ENCODE measurements at regions not wholly inside any gene's neighbourhood (a gene's known extent, or its start where the extent isn't known, plus 50 kb on each side); places are given as distances from the start of the nearest gene placed in this dataset.
A peak's percentile ranks its signal among the peaks of the same experiment; 100 is the strongest.
"Not testable (repeated sequence)": the region's sequence is repeated elsewhere in the genome, so short reads cannot be mapped to it uniquely, and the experiment has no call there.

GRCh38 chr13:59374691-59375090 lies 789.0 kb downstream of the DIAPH3 start:
- Mint-ChIP-seq H3K4me3 (no peak overlapping the region), H3K4me1 (ENCODE audit: low read depth) (no peaks in the 10 kb centered on the region), H3K36me3 (ENCODE audit: insufficient read depth in 2 of 2) (peaks cover 0 to 4% of the 10 kb centered on the region in 2 donors), H3K9me3 (peaks cover 0 to 3% of the 10 kb centered on the region in 2 donors), H3K27me3 (ENCODE audit: low read depth) (no peaks in the 10 kb centered on the region), H3K27ac (no peak overlapping the region)
- DNase-seq (no peak), ATAC-seq (replicated peaks in 1 of 2) (no peak)

DNA sequence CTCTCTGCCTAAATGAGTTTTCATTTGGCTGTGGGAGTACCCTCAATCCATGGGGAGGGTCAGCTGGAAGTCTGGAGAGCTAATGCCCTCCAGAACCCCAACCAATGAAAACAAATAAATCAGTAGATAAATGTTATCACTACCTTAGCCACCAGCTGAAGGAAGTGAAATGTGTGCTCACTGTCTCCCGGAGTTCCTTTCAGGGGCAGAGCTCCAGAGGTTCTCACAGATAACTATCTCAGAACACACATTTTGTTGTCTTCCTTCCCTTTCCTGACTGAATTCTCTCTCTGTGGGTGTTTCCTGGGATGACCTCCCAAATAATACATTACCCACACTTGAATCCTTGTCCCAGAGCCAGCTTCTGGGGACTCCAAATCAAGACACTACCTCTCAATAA lies 779.6 kb downstream of the DIAPH3 start:
- H3K27ac Mint-ChIP-seq = no peak overlapping the region
- H3K9me3 Mint-ChIP-seq = peaks cover 4 to 6% of the 10 kb centered on the region in 2 donors
- no peak overlapping the region for H3K4me3 Mint-ChIP-seq
- H3K27me3 Mint-ChIP-seq (ENCODE audit: low read depth) = peaks cover 8% of the 10 kb centered on the region
- ATAC-seq (replicated peaks in 1 of 2) = no peak
- no peaks in the 10 kb centered on the region for H3K4me1 Mint-ChIP-seq (ENCODE audit: low read depth)
- DNase-seq = no peak
- H3K36me3 Mint-ChIP-seq (ENCODE audit: insufficient read depth in 2 of 2) = no peaks in the 10 kb centered on the region

- peaks cover 2 to 4% of the 10 kb centered on the region in 2 donors for H3K9me3 Mint-ChIP-seq
- H3K27me3 Mint-ChIP-seq (ENCODE audit: low read depth) = no peaks in the 10 kb centered on the region
- H3K36me3 Mint-ChIP-seq (ENCODE audit: insufficient read depth in 2 of 2) = no peaks in the 10 kb centered on the region
- no peak overlapping the region for H3K4me3 Mint-ChIP-seq
- DNase-seq (peak; percentile 55 to 61), ATAC-seq (replicated peaks in 1 of 2) (peak; percentile 85 to 90)
- no peaks in the 10 kb centered on the region for H3K4me1 Mint-ChIP-seq (ENCODE audit: low read depth)
- no peak overlapping the region for H3K27ac Mint-ChIP-seq
Observed at GRCh38 chr13:59391696-59392095, 772.0 kb downstream of the DIAPH3 start.

- DNase-seq = no peak
- Mint-ChIP-seq H3K4me1 (ENCODE audit: low read depth) (no peaks in the 10 kb centered on the region), H3K4me3 (no peak overlapping the region), H3K27ac (no peak overlapping the region), H3K36me3 (ENCODE audit: insufficient read depth in 2 of 2) (no peaks in the 10 kb centered on the region), H3K27me3 (ENCODE audit: low read depth) (no peaks in the 10 kb centered on the region), H3K9me3 (peaks cover under 1 to 4% of the 10 kb centered on the region in 2 donors)
- ATAC-seq (replicated peaks in 1 of 2) = no peak
Observed at GRCh38 chr13:59392328-59392727, 771.4 kb downstream of the DIAPH3 start.

DNA sequence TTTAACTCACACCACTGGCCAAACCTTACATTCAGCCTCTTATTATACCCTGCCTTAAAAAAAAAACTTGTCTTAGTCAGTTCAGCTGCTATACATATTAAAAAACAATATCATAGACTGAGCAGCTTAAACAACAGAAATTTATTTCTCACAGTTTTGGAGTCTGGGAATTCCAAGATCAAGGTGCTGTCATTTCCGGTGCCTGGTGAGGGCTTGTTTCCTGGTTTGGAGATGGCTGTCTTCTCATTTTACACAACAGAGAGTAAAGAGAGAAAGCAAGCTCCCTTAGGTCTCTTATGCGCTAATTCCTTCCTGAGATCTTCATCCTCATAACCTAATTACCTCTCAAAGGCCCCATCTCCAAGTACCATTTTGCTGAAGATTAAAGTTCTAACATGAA lies 769.2 kb downstream of the DIAPH3 start:
- no peaks in the 10 kb centered on the region for H3K4me1 Mint-ChIP-seq (ENCODE audit: low read depth)
- no peaks in the 10 kb centered on the region for H3K27me3 Mint-ChIP-seq (ENCODE audit: low read depth)
- no peaks in the 10 kb centered on the region for H3K36me3 Mint-ChIP-seq (ENCODE audit: insufficient read depth in 2 of 2)
- no peak overlapping the region for H3K27ac Mint-ChIP-seq
- ATAC-seq (replicated peaks in 1 of 2) (no peak), DNase-seq (no peak)
- peaks cover 0 to 1% of the 10 kb centered on the region in 2 donors for H3K9me3 Mint-ChIP-seq
- H3K4me3 Mint-ChIP-seq = no peak overlapping the region

DNA sequence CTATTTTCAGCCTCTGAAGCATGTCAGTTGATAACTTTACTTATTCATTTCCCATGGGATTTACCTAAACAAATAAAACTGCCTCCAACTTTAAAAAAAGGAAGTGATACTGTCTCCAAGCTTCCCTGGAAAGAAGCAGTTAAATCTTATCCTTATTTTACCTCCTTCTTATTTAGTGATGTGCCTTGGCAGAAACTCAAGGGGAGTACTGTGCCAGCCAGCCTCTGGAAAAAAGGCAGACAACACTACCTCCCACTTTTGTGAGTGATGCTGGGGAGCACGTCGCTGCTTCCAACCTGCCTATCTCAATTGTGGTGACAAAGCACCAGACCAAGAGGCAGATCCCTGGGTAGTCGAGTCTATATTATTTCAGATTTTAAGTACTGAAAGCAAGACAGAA lies 765.6 kb downstream of the DIAPH3 start:
- DNase-seq (no peak), ATAC-seq (replicated peaks in 1 of 2) (no peak)
- Mint-ChIP-seq H3K27ac (no peak overlapping the region), H3K36me3 (ENCODE audit: insufficient read depth in 2 of 2) (no peaks in the 10 kb centered on the region), H3K27me3 (ENCODE audit: low read depth) (no peaks in the 10 kb centered on the region), H3K4me3 (no peak overlapping the region), H3K4me1 (ENCODE audit: low read depth) (no peaks in the 10 kb centered on the region), H3K9me3 (peaks cover 1 to 2% of the 10 kb centered on the region in 2 donors)

- Mint-ChIP-seq H3K27ac (no peak overlapping the region), H3K4me3 (no peak overlapping the region), H3K36me3 (ENCODE audit: insufficient read depth in 2 of 2) (no peaks in the 10 kb centered on the region), H3K4me1 (ENCODE audit: low read depth) (no peaks in the 10 kb centered on the region), H3K27me3 (ENCODE audit: low read depth) (no peaks in the 10 kb centered on the region), H3K9me3 (peaks cover 1 to 2% of the 10 kb centered on the region in 2 donors)
- DNase-seq = no peak
- ATAC-seq (replicated peaks in 1 of 2) = no peak
Observed at GRCh38 chr13:59398661-59399060, 765.1 kb downstream of the DIAPH3 start.

- no peak for DNase-seq
- Mint-ChIP-seq H3K27ac (no peak overlapping the region), H3K27me3 (ENCODE audit: low read depth) (no peaks in the 10 kb centered on the region), H3K4me1 (ENCODE audit: low read depth) (no peaks in the 10 kb centered on the region), H3K9me3 (peaks cover 1 to 2% of the 10 kb centered on the region in 2 donors), H3K36me3 (ENCODE audit: insufficient read depth in 2 of 2) (peaks cover 0 to 2% of the 10 kb centered on the region in 2 donors), H3K4me3 (no peak overlapping the region)
- no peak for ATAC-seq (replicated peaks in 1 of 2)
Observed at GRCh38 chr13:59399513-59399912, 764.2 kb downstream of the DIAPH3 start.

DNA sequence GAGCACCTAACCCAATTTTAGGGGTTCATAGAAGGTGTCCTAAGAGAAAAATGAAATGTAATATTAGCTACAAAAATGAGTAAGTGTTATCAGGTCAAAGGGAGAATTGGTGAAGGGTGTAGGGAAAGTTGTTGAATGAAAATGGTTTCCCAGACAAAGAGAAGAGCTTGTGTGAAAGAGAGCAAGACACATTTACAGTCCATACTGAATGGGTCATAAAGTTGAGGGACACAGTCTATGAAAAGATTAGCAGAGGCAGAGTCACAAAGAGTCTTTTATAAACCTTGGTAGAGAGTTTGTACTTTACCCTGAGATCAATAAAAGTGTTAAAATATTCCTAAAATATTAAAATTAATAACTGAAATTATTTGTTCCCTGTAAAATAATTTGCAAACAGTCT lies 759.4 kb downstream of the DIAPH3 start:
- H3K27ac Mint-ChIP-seq = no peak overlapping the region
- H3K36me3 Mint-ChIP-seq (ENCODE audit: insufficient read depth in 2 of 2) = peaks cover 6 to 19% of the 10 kb centered on the region in 2 donors
- H3K27me3 Mint-ChIP-seq (ENCODE audit: low read depth) = no peaks in the 10 kb centered on the region
- no peaks in the 10 kb centered on the region for H3K4me1 Mint-ChIP-seq (ENCODE audit: low read depth)
- H3K4me3 Mint-ChIP-seq = no peak overlapping the region
- no peak for ATAC-seq (replicated peaks in 1 of 2)
- DNase-seq = no peak
- H3K9me3 Mint-ChIP-seq = peaks cover 12 to 19% of the 10 kb centered on the region in 2 donors

- not testable (repeated sequence) for H3K4me1 Mint-ChIP-seq (ENCODE audit: low read depth); H3K4me3 Mint-ChIP-seq; H3K27me3 Mint-ChIP-seq (ENCODE audit: low read depth); DNase-seq; ATAC-seq (replicated peaks in 1 of 2); H3K27ac Mint-ChIP-seq
- H3K9me3 Mint-ChIP-seq = peaks cover 17 to 19% of the 10 kb centered on the region in 2 donors
- peaks cover 6 to 19% of the 10 kb centered on the region in 2 donors for H3K36me3 Mint-ChIP-seq (ENCODE audit: insufficient read depth in 2 of 2)
Observed at GRCh38 chr13:59407251-59407650, 756.5 kb downstream of the DIAPH3 start.

DNA sequence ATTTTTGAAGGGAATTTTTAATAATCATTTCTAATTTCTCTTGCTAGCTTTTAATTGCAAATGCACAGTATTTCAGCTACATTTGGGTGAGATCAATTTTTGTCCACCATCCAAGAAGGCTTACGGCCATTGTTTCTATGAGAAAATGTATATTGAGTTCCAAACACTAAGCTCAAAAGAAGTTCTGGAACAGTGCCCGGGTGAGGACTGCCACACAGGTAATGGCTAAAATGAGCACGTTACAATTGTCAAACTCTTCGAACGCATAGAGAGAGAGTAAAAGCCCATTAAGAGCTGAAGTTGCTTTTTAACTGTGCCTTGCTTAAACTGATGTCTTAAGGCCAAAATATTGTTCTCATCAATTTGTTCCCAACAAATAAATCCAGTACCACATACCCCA lies 755.0 kb downstream of the DIAPH3 start:
- Mint-ChIP-seq H3K27ac (no peak overlapping the region), H3K27me3 (ENCODE audit: low read depth) (no peaks in the 10 kb centered on the region), H3K4me1 (ENCODE audit: low read depth) (no peaks in the 10 kb centered on the region), H3K9me3 (peaks cover 17% of the 10 kb centered on the region in 2 donors), H3K4me3 (no peak overlapping the region), H3K36me3 (ENCODE audit: insufficient read depth in 2 of 2) (peaks cover 6 to 19% of the 10 kb centered on the region in 2 donors)
- DNase-seq (no peak), ATAC-seq (replicated peaks in 1 of 2) (no peak)

DNA sequence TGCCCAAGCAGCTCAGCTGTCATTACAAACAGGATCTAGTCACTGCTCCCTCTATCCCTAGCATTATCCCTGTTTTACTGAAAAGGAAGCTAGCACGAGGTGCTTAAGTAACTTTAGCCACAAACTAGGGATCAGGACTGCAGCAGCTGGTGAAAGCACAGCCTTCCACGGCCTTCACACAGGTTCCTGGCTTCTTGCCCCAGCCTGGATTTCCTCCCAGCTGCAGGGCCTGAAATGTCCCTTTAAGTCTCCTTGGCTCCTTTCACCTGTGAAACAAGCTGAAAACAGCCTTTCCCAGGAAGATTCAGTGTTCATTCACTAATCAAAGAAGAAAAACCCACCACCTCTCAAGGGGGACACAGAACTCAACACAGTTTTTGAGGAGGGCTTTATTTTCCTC lies 754.5 kb downstream of the DIAPH3 start:
- no peaks in the 10 kb centered on the region for H3K4me1 Mint-ChIP-seq (ENCODE audit: low read depth)
- no peaks in the 10 kb centered on the region for H3K27me3 Mint-ChIP-seq (ENCODE audit: low read depth)
- peaks cover 17% of the 10 kb centered on the region in 2 donors for H3K9me3 Mint-ChIP-seq
- peaks cover 6 to 18% of the 10 kb centered on the region in 2 donors for H3K36me3 Mint-ChIP-seq (ENCODE audit: insufficient read depth in 2 of 2)
- DNase-seq = no peak
- no peak for ATAC-seq (replicated peaks in 1 of 2)
- H3K4me3 Mint-ChIP-seq = no peak overlapping the region
- no peak overlapping the region for H3K27ac Mint-ChIP-seq

DNA sequence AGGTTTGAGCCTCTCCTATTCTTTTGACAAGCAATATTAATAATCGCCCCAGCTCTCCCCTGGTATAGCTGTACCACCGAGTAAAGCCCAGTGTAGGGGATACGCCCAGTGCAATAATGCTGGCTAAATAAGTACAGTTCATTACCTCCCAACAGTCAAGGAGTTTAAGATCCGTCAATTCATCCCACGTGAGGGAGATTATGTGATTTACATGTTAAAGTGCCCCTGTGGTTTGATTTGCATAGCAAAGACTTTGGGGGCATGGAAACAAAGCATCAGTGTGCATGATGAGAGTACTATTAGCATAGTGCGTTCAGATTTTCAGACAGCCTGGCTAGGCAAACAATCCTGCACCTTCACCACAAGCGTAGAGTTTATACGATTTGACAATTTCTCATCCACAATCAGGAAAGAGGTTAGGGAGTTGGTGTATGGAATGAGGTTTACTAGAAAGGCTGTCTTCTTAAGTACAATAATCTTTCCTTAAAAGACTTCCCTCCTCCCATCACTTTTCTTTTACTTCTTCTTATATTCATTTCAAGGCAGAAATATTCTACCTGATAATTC lies 754.0 kb downstream of the DIAPH3 start:
- H3K9me3 Mint-ChIP-seq = peaks cover 17% of the 10 kb centered on the region in 2 donors

GRCh38 chr13:59413126-59413525 lies 750.6 kb downstream of the DIAPH3 start:
- Mint-ChIP-seq H3K27me3 (ENCODE audit: low read depth) (no peaks in the 10 kb centered on the region), H3K4me1 (ENCODE audit: low read depth) (no peaks in the 10 kb centered on the region), H3K9me3 (peaks cover 0 to 5% of the 10 kb centered on the region in 2 donors), H3K4me3 (no peak overlapping the region), H3K36me3 (ENCODE audit: insufficient read depth in 2 of 2) (no peaks in the 10 kb centered on the region), H3K27ac (no peak overlapping the region)
- DNase-seq (no peak), ATAC-seq (replicated peaks in 1 of 2) (no peak)

More for the DNA sequence above, 754.0 kb downstream of the DIAPH3 start:
- no peaks in the 10 kb centered on the region for H3K27me3 Mint-ChIP-seq (ENCODE audit: low read depth)
- DNase-seq (no peak), ATAC-seq (replicated peaks in 1 of 2) (no peak)
- H3K4me1 Mint-ChIP-seq (ENCODE audit: low read depth) = no peaks in the 10 kb centered on the region
- H3K4me3 Mint-ChIP-seq = no peak overlapping the region
- H3K27ac Mint-ChIP-seq = no peak overlapping the region
- peaks cover 6 to 17% of the 10 kb centered on the region in 2 donors for H3K36me3 Mint-ChIP-seq (ENCODE audit: insufficient read depth in 2 of 2)
